Right ventricle myocardium inferior (tissue), 1 donor: ENCODE measurements at regions not wholly inside any gene's neighbourhood (a gene's known extent, or its start where the extent isn't known, plus 50 kb on each side); places are given as distances from the start of the nearest gene placed in this dataset.

Experiments
- ATAC-seq: fragments of 200-7000 bp; cut with Tn5 transposase; one replicate; pipeline ENCODE4 v1.9.1; 2020; ENCODE audit warnings: mild to moderate bottlenecking, moderate library complexity
- DNase-seq: peaks from one replicate; pipeline ENCODE4 v3.0.0; 2021; ENCODE audit errors: missing footprints
- intact Hi-C: fragments of 100-400 bp; cut with DNase I; formaldehyde crosslinking; loops from one replicate; pipeline ENCODE4 v1.11.0; 2022
- donor health status: DM: no; HTN: yes; CAD: no; lungs with severe emphysema.

DNA sequence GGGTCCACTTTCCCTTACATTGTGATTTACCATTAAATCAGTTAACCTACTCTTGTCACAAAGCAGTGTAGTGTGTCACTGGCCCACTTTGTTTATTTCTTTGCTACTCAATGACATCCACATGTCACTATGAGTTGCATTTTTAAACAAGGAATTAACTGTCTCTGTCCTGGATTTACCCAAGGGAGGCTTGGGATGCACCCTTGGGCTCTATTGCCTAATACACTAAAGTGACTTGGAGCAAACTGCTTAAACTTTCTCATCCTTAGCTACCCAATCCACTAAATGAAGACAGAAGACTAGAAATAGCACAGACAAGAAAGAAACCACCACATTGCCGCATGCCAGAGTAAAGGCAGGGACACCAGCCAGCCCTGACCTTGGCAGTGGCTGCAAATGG lies 136.2 kb upstream of the TIAM1 start:
- intact Hi-C loops: no loop called here
- no peak for ATAC-seq

DNA sequence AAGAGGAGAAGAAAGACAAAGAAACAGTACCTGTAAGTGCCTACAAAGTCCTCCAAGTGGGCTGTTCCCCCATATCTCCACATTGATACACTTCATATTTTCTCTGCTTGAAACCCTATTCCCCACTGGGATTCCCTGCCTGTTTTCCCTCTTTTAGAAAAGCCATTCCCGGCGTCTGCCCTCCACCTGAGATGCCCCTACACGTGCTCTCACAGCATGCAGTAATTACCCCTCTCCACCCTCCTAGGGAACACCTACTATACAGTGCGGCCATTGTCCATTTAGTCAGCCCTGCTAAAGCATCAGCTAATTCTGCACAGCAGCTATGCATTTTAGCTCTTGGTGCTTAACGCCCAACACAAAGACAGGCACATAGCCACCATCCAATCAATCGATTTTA lies 135.7 kb upstream of the TIAM1 start:
- ATAC-seq: no peak
- DNase-seq: no peak
- intact Hi-C loops: no loop called here

More for the DNA sequence above, 136.2 kb upstream of the TIAM1 start:
- no peak for DNase-seq

DNA sequence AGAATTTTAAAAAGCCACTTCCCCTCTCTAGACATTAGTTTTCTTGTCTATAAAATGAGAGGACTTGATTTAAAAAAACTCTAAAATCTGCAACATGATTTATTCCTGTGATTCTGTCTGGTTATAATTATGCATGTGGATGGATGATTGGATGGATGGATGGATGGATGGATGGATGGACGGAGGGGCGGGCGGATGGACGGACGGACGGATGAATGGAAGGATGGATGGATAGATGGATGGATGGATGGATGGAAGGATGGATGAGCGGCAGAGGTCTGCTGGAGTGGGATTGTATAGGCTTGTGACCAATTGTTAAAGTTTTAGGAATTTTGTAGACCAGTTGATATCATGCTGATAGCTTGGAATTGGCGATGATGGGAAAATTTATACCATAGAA lies 135.2 kb upstream of the TIAM1 start:
- ATAC-seq (no peak), DNase-seq (no peak)
- intact Hi-C loops: no loop called here

DNA sequence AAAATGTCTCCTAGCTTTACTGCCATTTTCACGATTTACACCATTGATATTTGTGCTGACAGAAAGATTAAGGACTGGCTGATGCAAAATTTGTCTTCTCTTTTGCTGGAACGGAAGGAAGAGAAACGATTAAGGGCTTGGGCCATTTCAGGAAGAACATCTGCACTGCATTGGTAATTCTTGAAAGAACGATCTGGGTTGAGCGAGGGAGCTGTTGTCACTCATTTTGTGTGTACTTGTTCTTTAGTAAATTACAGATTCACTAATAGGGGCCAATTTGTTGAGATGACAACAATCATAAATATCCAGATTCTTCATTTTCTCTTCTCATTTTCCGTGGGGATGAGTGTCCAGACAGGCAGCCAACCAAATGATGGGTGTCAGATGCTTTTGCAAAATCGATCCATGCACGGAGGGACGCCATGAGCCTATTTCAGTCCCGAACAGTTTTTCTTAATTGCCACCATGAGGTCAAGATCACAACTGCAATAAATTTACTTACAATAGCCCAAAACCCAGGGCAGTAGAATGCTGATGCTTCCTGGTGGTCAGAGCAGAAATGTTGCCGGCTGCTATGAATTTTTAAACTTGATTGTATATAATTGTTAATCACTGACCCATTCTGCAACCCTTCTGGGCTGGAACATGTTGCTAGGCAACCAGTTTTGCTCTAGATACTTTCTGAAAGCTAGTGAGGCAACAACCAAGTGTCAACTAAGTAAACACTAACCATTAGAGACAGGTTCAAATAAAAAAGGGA lies 132.4 kb upstream of the TIAM1 start:
- no peak for DNase-seq
- intact Hi-C loops: no loop called here
- peak; percentile 56 for ATAC-seq

DNA sequence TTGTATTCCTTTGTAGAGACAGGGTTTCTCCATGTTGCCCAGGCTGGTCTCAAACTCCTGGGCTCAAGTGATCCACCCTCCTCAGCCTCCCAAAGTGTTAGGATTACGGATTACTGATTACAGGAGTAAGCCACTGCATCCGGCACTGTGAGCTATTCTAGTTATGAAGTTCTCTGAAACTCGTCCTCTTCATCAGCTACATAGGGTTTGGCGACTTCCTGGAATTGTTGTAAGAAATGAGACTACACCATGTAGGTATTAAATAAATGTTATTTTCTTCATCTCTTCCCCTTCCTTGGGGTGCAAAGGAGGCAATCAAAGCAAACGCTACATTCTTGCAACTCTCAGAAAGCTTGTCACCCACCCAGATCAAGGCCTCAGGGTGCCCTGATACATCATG lies 131.2 kb upstream of the TIAM1 start:
- DNase-seq (no peak), ATAC-seq (no peak)
- intact Hi-C loops: no loop called here

DNA sequence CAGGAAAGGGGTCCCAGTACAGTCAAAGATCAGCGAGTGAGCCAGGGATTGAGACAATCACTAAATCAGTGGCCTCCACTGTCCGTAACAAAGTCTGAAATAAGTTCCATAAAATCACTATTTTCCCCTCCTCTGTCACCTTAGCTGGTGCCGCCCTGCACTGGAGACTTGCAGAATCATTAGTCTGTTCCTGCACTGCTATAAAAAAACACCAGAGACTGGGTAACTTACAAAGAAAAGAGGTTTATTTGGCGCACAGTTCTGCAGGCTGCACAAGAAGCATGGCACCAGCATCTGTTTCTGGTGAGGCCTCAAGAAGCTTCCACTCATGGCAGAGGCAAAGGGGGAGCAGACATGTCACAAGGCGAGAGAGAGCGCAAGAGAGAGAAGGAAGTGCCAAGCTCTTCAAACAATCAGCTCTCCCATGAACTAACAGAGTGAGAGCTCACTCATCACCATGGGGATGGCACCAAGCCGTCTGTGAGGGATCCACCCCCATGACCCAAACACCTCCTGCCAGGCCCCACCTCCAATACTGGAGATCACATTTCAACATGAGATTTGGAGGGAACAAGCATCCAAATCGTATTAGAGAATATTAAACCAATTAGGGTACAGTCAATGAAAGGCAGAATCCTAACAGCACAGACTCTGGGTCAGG lies 129.8 kb upstream of the TIAM1 start:
- intact Hi-C loops: no loop called here
- ATAC-seq (no peak), DNase-seq (no peak)

DNA sequence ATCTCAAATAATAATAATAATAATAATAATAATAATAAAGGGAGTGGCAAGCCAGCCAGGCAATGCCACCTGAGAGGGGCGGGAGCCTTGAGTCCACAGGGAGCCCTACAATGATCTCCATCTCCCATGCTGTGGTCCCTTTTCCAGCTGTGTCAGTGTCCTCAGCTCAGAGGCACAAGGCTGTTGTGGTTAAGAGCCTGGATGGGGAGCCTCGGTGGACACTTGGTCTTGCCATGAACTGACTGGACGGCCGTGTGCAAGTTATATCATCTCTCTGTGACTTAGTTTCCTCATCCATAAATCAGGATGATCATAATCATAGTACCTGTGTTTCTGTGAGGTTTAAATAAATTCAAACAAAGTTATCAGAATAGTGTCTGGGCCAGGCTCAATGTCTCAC lies 127.8 kb upstream of the TIAM1 start:
- intact Hi-C loops: no loop called here
- no peak for ATAC-seq
- DNase-seq: no peak

DNA sequence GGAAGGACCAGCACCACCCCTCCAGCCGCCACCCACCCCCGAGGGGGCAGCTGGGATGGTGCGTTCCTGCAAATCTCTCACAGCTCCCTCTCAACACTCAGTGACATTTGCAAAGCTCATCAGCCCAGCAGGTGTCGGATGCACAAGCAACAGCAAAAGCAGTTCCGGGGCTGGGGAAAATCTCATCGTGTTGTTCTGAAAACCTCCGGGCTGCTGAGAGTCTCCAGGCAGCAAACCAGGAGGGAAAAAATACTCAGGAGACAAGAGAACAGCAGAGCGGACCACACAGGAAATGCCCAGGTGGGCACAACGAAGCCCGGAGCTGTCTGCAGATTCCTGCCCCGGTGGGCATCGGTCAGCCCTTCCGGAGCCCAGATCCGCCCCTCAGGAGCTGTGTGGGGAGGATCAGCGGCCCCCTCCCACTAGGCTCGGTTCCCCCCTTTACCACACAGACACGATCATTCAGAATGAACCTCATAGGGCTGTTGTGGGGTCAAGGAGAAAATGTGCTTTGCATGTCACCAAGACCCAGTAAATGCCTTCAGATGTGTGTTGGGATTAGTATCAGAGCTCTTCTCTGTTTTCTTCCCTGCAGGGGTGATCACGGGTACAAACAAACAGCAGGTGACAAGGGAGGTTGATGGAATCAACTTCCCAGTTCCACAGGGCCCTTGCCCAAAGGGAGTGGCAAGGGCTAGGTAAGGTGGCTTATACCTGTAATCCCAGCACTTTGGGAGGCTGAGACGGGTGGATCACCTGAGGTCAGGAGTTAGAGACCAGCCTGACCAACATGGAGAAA lies 127.0 kb upstream of the TIAM1 start:
- no peak for DNase-seq
- intact Hi-C loops: no loop called here
- ATAC-seq: no peak

DNA sequence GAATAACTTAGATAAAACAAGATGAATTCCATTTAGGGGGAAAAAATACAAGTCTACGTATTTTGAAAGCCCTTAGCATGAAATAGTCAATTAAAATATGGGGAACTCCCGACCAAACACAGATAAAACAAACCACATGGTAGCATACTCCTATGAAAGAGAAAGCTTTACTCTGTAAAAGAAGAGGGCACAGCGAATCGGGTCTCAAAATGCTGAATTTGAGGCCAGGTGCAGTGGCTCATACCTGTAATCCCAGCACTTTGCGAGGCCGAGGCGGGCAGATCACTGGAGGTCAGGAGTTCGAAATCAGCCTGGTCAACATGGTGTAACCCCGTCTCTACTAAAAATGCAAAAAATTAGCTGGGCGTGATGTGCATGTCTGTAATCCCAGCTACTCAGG lies 116.9 kb upstream of the TIAM1 start:
- ATAC-seq (no peak), DNase-seq (no peak)
- intact Hi-C loops: no loop called here

DNA sequence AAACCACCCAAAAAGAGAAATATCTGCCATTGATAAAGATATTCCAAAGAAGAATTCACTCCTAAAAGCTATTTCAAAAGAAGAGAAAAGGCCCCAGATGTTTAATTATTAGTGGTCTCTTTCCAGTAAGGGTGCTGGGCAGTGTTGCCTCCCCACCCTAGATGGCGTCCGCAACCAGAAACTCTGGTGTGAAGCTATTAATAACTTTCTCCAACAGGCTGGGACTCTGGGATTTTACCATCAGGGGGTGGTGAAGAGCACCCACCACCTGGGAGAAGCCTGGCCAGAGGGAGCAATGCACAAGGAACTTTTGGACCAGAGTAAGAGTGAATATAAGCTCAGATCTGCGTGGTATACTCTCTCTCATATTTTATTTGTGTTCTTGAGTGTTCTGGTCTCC lies 115.4 kb upstream of the TIAM1 start:
- intact Hi-C loops: no loop called here
- ATAC-seq (no peak), DNase-seq (no peak)

DNA sequence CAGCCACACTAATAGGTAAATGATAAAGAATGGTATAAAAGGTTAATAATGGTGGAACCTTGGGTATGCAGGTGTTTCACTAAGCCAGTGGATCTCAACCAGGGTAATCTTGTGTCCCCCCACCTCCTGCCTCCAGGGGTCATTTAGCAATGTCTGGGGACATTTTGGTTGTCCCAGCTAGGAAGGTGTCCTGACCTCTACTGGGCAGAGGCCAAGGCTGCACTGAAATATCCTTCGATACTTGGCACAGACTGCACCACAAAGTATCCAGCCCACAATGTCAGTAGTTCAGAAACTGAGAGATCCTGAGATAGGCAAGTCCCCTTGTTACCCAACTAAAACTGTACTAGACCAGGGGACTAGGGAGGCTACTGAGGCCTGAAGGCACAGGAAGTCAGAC lies 113.6 kb upstream of the TIAM1 start:
- DNase-seq (no peak), ATAC-seq (no peak)
- intact Hi-C loops: no loop called here

DNA sequence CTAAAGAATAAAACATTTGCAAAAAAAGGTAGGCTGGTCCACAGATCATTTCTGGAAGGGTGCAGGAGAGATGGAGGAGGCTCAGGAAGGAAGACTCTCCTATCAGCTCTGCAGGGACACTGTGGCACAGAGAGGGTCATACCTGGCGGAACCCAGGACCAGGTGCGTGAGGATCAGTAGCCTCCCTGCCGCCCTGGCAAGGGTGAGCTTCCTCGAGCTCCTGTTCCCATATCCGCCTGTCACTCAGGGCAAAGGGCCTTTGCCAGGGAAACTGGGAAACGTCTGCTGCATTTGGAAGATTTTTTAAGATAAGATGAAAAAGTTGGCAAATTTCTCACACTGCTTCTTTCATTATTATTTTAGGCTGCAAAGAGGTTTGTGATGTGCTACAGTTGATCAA lies 112.1 kb upstream of the TIAM1 start:
- intact Hi-C loops: no loop called here
- DNase-seq (no peak), ATAC-seq (no peak)

DNA sequence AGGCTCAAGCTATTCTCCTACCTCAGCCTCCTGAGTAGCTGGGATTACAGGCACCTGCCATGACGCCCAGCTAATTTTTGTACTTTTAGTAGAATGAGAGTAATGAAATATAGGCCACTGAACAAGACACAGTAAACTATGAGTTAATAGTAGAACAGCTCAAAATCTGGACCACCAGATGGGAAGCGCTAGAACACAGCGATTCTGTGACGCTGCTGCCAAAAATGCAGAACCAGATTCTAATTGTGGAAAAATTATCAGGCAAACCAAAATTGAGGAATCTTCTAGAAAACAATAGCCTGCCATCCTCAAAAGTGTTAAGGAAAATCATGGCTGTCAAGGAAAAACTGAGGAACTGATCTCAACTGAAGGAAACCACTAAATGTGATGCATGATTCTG lies 111.4 kb upstream of the TIAM1 start:
- DNase-seq: no peak
- intact Hi-C loops: no loop called here
- no peak for ATAC-seq

DNA sequence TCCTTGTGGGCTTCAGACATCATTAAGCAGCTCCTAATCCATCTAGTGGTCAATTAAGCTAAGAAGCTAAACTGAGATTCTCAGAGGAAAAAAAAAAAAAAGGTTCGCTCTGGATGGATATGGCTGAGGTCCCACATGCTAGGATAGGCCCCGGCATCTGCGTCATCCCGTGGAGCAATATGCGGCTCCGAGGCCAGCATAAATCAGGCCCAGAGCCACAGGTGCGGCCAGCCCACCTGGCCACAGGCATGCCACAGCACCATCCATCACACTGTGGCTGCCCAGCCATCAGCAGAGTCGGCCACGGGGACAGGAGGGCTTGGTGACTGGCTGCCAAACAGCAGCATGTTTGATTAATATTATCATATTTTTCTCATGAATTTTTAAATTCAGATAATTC lies 106.9 kb upstream of the TIAM1 start:
- no peak for ATAC-seq

DNA sequence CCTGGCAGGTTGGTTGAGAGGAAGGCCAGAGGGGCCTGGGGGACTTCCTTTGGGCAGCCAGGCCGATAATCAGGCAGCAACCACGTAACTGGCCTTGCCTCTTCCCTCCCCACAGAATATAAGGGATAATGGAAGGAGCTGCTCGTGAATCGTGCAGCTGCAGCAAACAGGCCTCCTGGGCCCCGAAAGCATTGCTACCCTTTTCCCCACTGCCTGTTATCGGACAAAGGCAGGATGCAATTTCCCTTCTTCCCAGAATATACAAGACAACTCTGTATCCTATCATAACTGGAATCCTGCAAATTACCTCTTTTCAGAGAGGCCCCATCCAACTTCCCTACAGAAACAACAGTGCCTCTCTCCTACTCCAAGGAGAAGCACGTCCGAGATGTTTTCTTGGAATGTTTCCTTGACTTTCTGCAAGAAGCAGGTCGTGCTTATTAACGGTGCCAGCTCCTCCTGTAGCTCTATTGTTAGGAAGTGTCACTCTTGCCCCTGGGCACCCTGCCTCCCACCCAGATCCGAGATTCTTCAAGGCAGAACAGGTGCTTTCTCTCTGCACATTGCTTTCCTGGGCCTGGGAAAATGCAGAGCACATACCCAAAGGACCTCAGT lies 106.0 kb upstream of the TIAM1 start:
- ATAC-seq (no peak), DNase-seq (no peak)
- intact Hi-C loops: no loop called here

More for the DNA sequence above, 106.9 kb upstream of the TIAM1 start:
- intact Hi-C loops: no loop called here
- DNase-seq: no peak

DNA sequence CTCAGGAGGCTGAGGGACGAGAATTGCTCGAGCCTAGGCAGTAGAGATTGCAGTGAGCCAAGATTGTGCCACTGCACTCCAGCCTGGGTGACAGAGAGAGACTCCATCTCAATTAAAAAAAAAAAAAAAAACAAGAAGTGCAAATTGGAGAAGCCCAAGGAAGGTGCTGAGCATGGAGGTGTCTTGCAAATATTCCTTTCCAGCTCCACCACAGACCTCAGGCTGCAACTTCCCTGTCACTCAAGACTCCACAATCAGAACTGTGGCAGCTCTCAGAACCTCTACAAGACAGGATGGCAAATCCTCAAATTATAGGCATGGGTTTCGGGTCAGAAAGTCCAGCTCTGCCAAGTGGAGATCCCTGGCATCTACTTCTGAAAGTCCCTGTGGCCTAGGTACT lies 104.4 kb upstream of the TIAM1 start:
- no peak for DNase-seq
- intact Hi-C loops: no loop called here
- no peak for ATAC-seq

DNA sequence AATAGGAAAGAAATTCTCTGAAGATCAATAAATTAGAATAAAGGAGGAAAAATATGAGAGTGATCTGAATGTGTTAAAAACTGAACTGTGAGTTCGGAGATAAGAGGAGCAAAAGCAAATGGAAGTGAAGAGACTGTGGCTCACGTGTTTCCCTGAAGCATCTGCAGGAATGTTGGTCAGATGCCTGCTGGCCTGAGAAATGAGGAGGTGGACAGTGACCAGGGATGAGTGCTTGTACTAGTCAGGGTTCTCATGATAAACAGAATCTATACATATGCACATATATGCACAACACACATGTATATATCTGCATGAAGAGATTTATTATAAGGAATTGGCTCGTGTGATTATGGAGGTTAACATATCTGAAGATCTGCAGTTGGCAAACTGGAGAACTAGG lies 103.4 kb upstream of the TIAM1 start:
- intact Hi-C loops: no loop called here
- ATAC-seq: no peak
- no peak for DNase-seq

DNA sequence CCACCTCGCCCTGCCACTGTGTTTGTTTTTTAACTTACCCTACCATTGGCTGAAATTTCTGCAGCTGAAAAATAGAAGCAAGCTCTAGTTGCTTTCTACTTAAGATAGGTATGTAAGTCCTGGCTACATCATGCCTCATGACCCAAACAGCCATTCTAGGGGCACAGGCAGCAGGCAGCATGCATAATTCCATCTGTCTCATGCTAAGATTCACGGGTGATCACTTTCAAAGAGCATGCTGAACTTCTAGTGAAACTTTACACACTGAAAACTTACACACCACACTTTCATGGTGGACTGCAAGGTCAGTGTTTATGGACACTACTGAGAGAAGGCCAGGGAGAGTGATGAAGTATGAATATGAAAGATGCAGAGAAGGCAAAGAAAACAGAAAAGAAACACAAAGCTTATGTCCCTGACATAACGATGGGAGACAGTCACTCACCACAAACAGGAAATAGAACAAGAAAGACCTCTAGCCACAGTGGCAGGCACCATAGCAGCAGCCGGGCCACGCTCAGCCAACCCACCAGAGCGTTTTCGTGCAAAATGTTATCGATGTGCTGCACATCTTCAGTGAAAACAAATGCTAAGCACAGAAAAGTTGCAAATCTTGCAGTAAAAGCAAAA lies 102.3 kb upstream of the TIAM1 start:
- ATAC-seq (no peak), DNase-seq (no peak)
- intact Hi-C loops: no loop called here

DNA sequence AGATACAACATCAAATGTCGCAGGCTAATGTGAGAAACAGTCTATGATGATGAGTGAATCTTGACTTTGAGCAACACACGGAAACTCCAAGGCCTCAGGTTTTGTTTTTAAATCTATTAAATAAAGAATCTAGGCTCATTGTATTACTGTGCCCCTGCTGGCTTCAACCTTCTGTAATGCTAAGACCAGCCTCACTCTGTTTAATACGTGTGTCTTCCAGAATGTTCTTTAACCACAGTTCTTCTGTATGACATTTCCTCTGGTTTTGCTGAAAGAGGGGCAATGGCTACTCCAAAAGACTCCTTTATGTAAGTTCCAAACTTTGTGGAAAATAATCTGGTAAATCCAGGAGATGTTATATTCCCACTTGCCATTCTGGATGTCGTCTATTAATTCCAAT lies 101.1 kb upstream of the TIAM1 start:
- DNase-seq: no peak

More for the DNA sequence above, 101.1 kb upstream of the TIAM1 start:
- intact Hi-C loops: no loop called here
- no peak for ATAC-seq
